NCI-H1048 (cell line): ENCODE measurements at regions not wholly inside any gene's neighbourhood (a gene's known extent, or its start where the extent isn't known, plus 50 kb on each side); places are given as distances from the start of the nearest gene placed in this dataset.

Experiments
- DNase-seq: peaks from one replicate; lab custom pipeline; 2025; lab: John Stamatoyannopoulos, UW

GRCh38 chr22:46078241-46079092 is 71.9 kb upstream of the PPARA start:
- DNase-seq: no peak

- DNase-seq: no peak
Observed at GRCh38 chr22:46079093-46079860, 71.0 kb upstream of the PPARA start.

DNA sequence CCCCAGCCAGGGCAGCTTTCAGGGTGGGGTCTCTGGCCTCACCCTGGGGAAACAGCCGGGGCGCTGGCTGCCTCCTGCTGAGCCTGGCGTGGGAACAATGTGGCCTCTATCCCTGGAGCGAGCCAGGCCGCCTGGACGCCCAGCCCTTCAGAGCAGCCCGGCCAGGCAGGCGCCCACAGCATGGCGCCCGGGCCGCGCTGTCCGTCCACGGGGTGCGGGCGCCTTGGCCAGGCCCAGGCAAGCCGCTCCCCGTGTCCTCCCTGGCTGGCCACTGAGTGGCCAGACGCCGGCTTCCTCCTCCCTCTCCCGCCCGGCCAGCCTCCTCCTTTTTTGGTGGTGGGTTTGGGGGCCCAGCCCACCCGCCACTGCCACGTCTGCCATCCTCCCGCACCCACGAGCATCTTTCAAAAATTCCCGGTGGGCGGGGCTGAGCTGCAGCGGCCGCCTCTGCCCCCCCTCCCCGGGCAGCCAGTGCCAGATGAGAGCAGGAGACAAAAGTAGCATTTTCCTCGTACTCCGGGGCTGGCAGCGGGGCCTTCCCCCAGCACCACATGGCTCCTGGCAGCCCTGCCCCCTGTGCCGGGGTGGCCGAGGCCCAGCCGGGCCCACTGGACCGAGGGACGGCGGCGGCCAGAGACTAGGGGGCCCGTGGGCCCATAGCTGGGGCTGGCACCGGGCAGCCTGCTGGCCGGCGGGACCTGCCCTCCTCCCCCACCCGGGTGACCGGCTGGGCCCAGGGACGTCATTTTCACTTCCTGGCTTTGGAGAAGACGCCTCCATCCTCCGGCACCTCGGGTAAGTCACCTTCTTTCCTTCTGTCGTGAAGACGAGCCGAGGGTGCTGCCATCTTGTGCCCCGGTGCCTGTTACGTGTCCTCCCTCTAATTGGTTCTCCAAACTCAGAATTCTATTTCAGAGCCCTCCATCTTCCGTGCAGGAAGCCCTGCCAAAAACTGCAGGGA is 70.2 kb upstream of the PPARA start:
- DNase-seq: no peak

GRCh38 chr22:46081036-46081830 is 69.1 kb upstream of the PPARA start:
- no peak for DNase-seq

GRCh38 chr22:46081831-46082210 is 68.5 kb upstream of the PPARA start:
- DNase-seq: no peak

- no peak for DNase-seq
Observed at GRCh38 chr22:46082633-46083032, 67.7 kb upstream of the PPARA start.

DNA sequence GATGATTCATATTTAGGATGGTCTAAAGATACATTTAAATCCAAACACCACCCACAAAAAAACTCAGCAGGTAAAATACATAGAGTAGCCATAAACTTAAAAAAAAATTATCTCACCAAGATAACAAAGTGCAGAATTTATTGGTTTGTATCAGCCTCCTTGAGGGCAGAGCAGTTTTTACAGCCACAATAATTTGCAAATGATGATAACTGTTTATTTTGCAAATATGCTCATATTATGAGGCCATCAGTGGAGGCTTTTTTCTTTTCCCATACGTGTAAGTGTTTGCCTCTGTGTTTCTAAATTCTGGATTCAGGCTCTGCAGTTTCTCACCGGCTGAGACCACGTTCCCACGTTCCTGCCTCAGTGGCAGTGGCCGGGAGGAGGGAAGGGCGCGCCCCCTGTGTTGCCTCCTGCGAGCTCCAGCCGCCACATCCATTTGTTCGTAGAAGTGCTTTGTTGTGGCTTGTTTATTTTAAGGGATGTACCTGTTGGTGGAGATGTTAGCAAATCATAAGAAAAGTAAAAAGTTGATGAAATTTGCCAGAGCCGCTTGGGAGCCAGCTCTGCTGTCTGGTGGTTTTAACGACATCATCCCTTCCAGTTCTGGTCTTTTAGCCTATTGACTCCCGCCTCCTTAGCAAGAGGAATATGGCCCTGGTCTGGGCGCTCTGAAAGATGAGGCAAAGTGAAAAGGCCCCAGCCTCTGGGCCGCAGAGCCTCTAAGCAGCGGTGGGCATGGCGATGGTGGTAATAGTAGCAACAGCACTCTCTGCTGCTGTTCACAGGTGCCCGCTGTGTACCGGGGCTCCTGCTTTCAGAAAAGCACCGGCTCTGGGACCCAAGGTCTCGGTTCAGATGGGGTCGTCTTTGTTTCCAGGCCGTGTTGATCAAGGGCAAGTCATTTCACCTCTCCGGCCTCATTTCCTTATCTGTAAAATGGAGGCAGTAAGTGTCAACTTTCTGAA is 66.7 kb upstream of the PPARA start:
- no peak for DNase-seq

DNA sequence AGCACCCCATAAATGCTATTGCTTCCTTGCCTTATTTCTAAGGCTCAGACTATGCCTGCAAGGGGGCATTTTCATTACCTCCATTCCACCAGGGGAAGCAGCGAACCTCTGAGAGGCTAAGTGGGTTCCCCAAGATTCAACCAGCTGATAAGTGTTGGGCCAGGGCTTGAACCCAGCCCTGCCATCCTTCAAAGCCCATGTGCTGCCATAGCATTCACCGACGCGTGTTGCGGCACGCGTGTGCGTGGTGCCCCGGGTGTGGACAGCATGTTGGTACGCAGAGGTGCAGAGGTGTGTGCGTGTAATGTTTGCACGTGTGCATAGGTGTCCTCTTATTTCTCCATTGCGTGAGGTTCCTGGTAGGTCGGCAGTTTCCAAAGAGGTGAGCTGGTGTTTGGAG is 66.0 kb upstream of the PPARA start:
- no peak for DNase-seq

GRCh38 chr22:46084943-46085827 is 65.1 kb upstream of the PPARA start:
- no peak for DNase-seq

- DNase-seq: no peak
Observed at GRCh38 chr22:46085828-46086576, 64.3 kb upstream of the PPARA start.

DNA sequence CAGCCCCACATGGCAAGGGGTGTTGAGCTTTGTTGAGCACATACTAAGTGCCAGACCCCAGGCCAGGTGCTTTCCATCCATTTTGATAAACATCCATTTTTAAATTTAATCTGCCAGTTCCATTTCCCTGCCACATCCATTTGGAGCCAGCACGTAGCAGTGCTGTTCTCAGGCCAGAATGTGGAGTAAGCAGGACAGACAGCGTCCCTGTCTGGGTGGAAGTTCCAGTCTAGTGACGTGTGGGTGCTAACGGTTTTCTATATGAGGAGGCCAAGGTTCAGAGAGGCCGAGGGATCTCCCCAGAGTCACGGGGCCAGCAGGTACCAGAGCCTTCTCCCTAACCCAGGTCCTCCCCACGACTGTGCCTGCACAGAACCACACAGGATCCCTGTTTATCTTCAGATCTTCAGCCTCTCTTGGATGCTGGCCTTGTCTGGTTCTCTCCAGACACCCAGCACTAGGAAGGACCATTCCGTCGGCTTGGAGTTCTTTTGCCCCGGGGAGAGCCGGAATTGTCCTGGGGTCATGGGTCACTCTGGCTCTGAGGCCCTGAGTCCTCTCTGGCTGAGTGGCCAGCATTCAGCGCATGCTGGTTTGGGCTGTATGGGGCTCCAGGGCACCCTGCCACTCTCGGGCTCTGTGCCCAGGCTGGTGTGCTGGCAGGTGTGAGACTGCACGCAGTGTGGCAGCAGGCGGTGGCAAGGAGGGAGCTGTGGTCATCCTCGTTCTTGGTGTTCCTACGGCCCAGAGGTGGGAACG is 63.6 kb upstream of the PPARA start:
- no peak for DNase-seq

DNA sequence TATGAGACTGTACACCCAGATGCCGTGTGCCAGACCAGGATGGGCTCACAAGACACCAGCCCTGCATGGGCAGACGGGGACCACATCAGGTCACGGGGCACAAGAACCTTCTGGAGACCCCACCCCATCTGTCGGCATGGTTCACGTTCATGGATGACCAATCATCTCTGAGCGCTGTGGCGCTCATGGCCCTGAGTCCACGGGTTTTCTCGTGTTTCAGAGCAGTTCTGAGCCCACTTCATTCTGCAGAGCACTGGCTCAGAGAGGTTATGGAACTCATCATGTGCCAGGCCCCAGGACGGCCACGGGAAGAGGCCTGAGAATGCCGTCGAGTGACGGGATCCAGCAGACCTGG is 63.0 kb upstream of the PPARA start:
- no peak for DNase-seq

DNA sequence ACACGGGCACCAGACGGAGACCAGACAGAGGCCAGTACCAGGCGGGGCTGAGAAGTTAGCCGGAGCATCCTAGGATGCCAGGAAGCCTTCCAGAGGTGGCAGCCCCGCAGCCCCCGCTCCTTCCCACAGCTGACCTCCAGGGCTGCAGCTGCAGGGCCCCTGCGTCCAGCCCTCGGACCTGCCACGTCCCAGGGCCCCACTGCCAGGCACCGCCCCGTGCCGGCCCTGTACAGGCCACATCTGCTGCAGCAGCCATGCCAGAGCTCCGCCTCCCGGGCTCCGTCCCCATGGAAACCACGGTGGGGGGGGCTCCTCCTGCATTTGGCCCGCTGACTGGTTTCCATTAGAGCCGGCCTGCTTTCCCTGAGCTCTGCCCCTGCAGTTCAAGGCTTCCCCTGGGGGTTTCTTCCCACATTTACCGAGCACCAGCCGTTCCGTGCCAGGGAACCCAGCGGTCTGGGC is 62.5 kb upstream of the PPARA start:
- no peak for DNase-seq

- no peak for DNase-seq
Observed at GRCh38 chr22:46088541-46089311, 61.6 kb upstream of the PPARA start.

- DNase-seq: no peak
Observed at GRCh38 chr22:46089426-46090035, 60.8 kb upstream of the PPARA start.

- DNase-seq: no peak
Observed at GRCh38 chr22:46090036-46090591, 60.2 kb upstream of the PPARA start.
